Gastroesophageal sphincter (tissue), 4 donors: ENCODE measurements at regions not wholly inside any gene's neighbourhood (a gene's known extent, or its start where the extent isn't known, plus 50 kb on each side); places are given as distances from the start of the nearest gene placed in this dataset.

Experiments
- ATAC-seq: fragments of 150-250 bp; one replicate; pipeline ENCODE4 v1.9.1; 2016; ENCODE audit warnings: mild to moderate bottlenecking, moderate library complexity
- H3K27ac ChIP-seq, 4 donors: fragments of 200-600 bp; sonication (generic) in 3 of 4; 1 replicate in 3 of 4; 2 replicates in 1 of 4; pipeline ENCODE4 v1.5.1; 2016 to 2019
- H3K27me3 ChIP-seq: fragments of 200-600 bp; sonication (generic); one replicate; pipeline ENCODE4 v1.5.1; 2019
- H3K36me3 ChIP-seq, 2 donors: fragments of 200-600 bp; sonication (generic); one replicate each; pipeline ENCODE4 v1.5.1; 2019; ENCODE audit warnings: control low read depth in 1 of 2
- H3K4me1 ChIP-seq, 3 donors: fragments of 200-600 bp; sonication (generic); 1 replicate in 2 of 3; 2 replicates in 1 of 3; pipeline ENCODE4 v1.5.1; 2016 to 2019; ENCODE audit warnings: control low read depth in 2 of 3
- H3K4me3 ChIP-seq, 2 donors: fragments of 200-600 bp; sonication (generic); one replicate each; pipeline ENCODE4 v1.5.1; 2019; ENCODE audit warnings: mild to moderate bottlenecking in 1 of 2, moderate library complexity in 1 of 2
- H3K9me3 ChIP-seq, 3 donors: fragments of 200-600 bp; sonication (generic); one replicate each; pipeline ENCODE4 v1.5.1; 2017 to 2019; ENCODE audit warnings: control low read depth in 2 of 3
- CTCF ChIP-seq, 4 experiments: fragments of 200-600 bp in 2 of 4; fragments of 450-650 bp in 2 of 4; sonication (generic) in 1 of 4; IDR thresholded peaks; one replicate each; pipeline ENCODE4 v1.5.1; 2017 to 2019; ENCODE audit warnings: antibody characterized with exemption in 4 of 4, mild to moderate bottlenecking in 2 of 4, moderate library complexity in 2 of 4
- EP300 ChIP-seq: sonication (generic); formaldehyde crosslinking; IDR thresholded peaks from one replicate; pipeline ENCODE4 v1.6.1; 2017; ENCODE audit warnings: antibody characterized with exemption, mild to moderate bottlenecking
- POLR2A ChIP-seq, 2 donors: fragments of 450-650 bp; IDR thresholded peaks; one replicate each; pipeline ENCODE4 v1.6.1; 2017; ENCODE audit warnings: antibody characterized with exemption in 2 of 2, mild to moderate bottlenecking in 2 of 2, moderate library complexity in 1 of 2
- POLR2AphosphoS5 ChIP-seq: sonication (generic); formaldehyde crosslinking; IDR thresholded peaks from one replicate; pipeline ENCODE4 v1.6.1; 2017; ENCODE audit warnings: antibody characterized with exemption
- WGBS, 2 donors: methylation state at CpG; one replicate each; pipeline ENCODE4 v1.1.5; 2018; ENCODE audit warnings: low coverage in 1 of 2; 5-methylcytosine and 5-hydroxymethylcytosine counted together
- small RNA-seq, 4 donors: library from RNA; depleted of rRNA; stranded (forward); fragments of <200 nt; gene quantifications; one replicate each; pipeline ENCODE3, GENCODE V24; 2016

DNA sequence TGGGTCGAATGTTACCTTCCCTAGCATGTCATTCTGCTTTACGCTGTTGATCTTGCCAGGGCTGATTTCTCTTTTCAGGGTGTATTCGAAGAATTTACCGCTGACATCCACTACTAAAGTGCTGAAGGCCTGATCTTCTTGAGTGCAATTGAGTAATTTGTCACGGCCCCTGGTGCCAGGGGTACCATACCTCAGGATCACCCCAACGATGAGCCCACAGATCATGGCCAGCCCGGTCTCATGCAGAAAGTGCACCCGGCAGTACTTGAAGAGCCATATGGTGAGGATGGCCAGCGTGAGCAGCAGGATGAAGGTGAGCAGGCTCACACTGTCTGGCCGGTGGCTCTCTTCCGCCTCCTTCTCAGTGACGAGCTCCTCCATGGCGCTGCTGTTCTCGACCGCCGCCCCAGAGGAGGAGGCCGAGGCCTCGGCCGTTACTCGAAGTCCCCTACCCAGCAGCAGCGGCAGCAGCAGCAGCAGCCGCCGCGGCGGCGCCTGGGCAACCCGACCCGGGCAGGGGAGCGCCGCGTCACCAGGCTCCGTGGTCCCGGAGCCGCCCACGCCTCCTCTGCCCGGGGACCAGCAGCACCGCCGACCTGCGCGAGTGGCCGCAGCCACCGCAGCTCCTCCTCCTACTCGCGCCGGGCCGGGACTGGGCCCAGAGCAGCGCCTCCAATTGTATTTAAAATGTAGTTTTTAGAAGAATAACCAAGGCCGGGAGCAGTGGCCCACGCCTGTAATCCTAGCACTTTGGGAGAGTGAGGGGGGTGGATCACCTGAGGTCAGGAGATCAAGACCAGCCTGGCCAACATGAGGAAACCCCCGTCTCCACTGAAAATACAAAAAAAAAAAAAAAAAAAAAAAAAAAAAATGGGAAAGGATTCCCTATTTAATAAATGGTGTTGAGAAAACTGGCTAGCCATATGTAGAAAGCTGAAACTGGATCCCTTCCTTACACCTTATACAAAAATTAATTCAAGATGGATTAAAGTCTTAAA is 58.5 kb upstream of the TMPO start:
- Histone ChIP-seq H3K36me3 (no peaks in the 10 kb centered on the region), H3K4me1 (peaks cover 0 to 10% (median 0%) of the 10 kb centered on the region in 3 donors), H3K27ac (peak overlapping the region in 3 of 4 donors; percentile 5 to 77 (median 73)), H3K9me3 (no peaks in the 10 kb centered on the region), H3K27me3 (no peaks in the 10 kb centered on the region), H3K4me3 (peak overlapping the region; percentile 33 to 56)
- TF ChIP-seq POLR2AphosphoS5: no peak
- TF ChIP-seq CTCF (IDR thresholded peaks at IDR 0.05): peak in 1 of 4 experiments; percentile 13
- no peak for TF ChIP-seq EP300
- no peak for TF ChIP-seq POLR2A (IDR thresholded peaks at IDR 0.05)
- ATAC-seq: peak; percentile 87
- WGBS, 2 donors: 65 to 86% methylated on average over 5 to 10 of the region's 50 CpGs

- WGBS, 2 donors: 38 to 77% methylated on average over 1 of the region's 1 CpG
- H3K4me3 ChIP-seq: no peak overlapping the region
- no peaks in the 10 kb centered on the region for H3K36me3 ChIP-seq
- TF ChIP-seq POLR2AphosphoS5 (no peak), CTCF (IDR thresholded peaks at IDR 0.05) (no peak), POLR2A (IDR thresholded peaks at IDR 0.05) (no peak)
- H3K27ac ChIP-seq: no peak overlapping the region
- H3K4me1 ChIP-seq: no peaks in the 10 kb centered on the region
- peak; percentile 34 for ATAC-seq
- no peaks in the 10 kb centered on the region for H3K27me3 ChIP-seq
- no peaks in the 10 kb centered on the region for H3K9me3 ChIP-seq
These were observed 51.2 kb upstream of the TMPO start for GRCh38 chr12:98464190-98464589.

DNA sequence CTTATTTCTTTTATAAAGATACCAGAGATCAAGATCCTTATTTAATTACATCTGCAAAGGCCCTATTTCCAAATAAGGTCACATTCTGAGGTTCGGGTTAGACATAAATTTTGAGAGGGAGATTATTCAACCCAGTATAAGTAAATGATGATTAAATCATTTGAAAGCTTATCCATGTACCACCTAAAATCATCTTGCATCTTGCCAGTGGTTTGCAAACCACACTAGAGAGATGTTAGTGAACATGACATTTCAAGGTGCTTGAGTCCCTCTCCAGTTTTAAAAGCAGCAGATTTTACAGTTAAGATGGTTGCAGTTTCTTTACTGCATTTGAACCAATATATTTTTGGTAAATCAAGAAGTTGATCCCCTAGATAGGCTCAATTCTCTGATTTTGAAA is 49.9 kb upstream of the TMPO start:
- Histone ChIP-seq H3K27ac (no peak overlapping the region), H3K36me3 (no peaks in the 10 kb centered on the region), H3K4me1 (no peaks in the 10 kb centered on the region), H3K4me3 (no peak overlapping the region), H3K27me3 (no peaks in the 10 kb centered on the region), H3K9me3 (no peaks in the 10 kb centered on the region)
- 47 to 50% methylated on average over 1 of the region's 1 CpG for WGBS, 2 donors
- ATAC-seq: no peak
- TF ChIP-seq EP300 (no peak), POLR2AphosphoS5 (no peak), CTCF (IDR thresholded peaks at IDR 0.05) (no peak), POLR2A (IDR thresholded peaks at IDR 0.05) (no peak)

Small RNA genes in the stretch of these regions (small RNA-seq; reads per million reads assigned to genes)
- gene AC018659.1: 0 reads per million in 4 donors
- gene MIR4303: 0 reads per million in 4 donors
- 0 reads per million in 4 donors for gene MIR4495
- 0 reads per million in 4 donors for gene RNU4-41P
- 0 reads per million in 4 donors for gene RNU6-36P
